ENCODE measurements at regions not wholly inside any gene's neighbourhood (a gene's known extent, or its start where the extent isn't known, plus 50 kb on each side); places are given as distances from the start of the nearest gene placed in this dataset.

GRCh38 chr1:191696354-191696753 lies 461.9 kb upstream of the RGS18 start:
- no peak overlapping the region for H3K23ac ChIP-seq (ENCODE audit: low read depth, low read length)
- no peak overlapping the region for H4K91ac ChIP-seq (ENCODE audit: insufficient read depth, low read depth, low read length)
- no peak overlapping the region for H3K9ac ChIP-seq (ENCODE audit: low read depth, low read length)
- no peak overlapping the region for H2AFZ ChIP-seq (replicated peaks; ENCODE audit: low read length, poor library complexity)
- TF ChIP-seq CHD1 (IDR thresholded peaks at IDR 0.05; ENCODE audit: low read depth, low read length) = no peak
- no peak for TF ChIP-seq BHLHE40 (IDR thresholded peaks at IDR 0.05; ENCODE audit: low read depth, low read length)
- TF ChIP-seq USF2 (IDR thresholded peaks at IDR 0.05; ENCODE audit: low read depth, low read length) = no peak
- no peak for TF ChIP-seq RFX5 (IDR thresholded peaks at IDR 0.05; ENCODE audit: low read depth, low read length)
- no peak for TF ChIP-seq MXI1 (IDR thresholded peaks at IDR 0.05; ENCODE audit: borderline replicate concordance, low read depth, low read length)
- TF ChIP-seq POLR2A (IDR thresholded peaks at IDR 0.05; ENCODE audit: low read depth, low read length) = no peak
- TF ChIP-seq NFE2L2 (IDR thresholded peaks at IDR 0.05; ENCODE audit: low read depth, low read length) = no peak
- no peak for TF ChIP-seq MAFK (IDR thresholded peaks at IDR 0.05; ENCODE audit: low read depth, low read length)
- TF ChIP-seq ELK1 (IDR thresholded peaks at IDR 0.05; ENCODE audit: borderline replicate concordance, low read depth, low read length) = no peak
- TF ChIP-seq CEBPB (IDR thresholded peaks at IDR 0.05; ENCODE audit: low read depth, low read length) = no peak
- no peak overlapping the region for H2AK5ac ChIP-seq (ENCODE audit: low read depth, low read length)
- H3K4ac ChIP-seq (ENCODE audit: low read depth, low read length) = no peak overlapping the region
- ATAC-seq (ENCODE audit: low read depth) (no peak), DNase-seq (no peak)
- dilution Hi-C loops (cut with HindIII; ENCODE audit: low sequenced_read_pairs, unreplicated experiment) = no loop called here
- H2AK9ac ChIP-seq (replicated peaks; ENCODE audit: low read depth, low read length, poor library complexity) = no peak overlapping the region
- no peaks in the 10 kb centered on the region for H3K9me1 ChIP-seq (ENCODE audit: insufficient read depth, low read length)
- no peaks in the 10 kb centered on the region for H3K36me3 ChIP-seq (ENCODE audit: control insufficient read depth, insufficient read depth, low read length)
- in situ Hi-C loops (cut with MboI; ENCODE audit: low sequenced_read_pairs) = no loop called here
- no peak overlapping the region for H3K27ac ChIP-seq (ENCODE audit: insufficient read depth, low read length)
- H3K4me3 ChIP-seq (ENCODE audit: insufficient read depth, low read depth, low read length) = no peak overlapping the region
- H3K18ac ChIP-seq (ENCODE audit: low read depth, low read length) = no peak overlapping the region
- H3K14ac ChIP-seq (replicated peaks; ENCODE audit: low read depth, low read length) = no peak overlapping the region
- H3K27me3 ChIP-seq (ENCODE audit: control insufficient read depth, insufficient read depth, low read length) = no peaks in the 10 kb centered on the region
- intact Hi-C loops (cut with micrococcal nuclease) = no loop called here
- no peaks in the 10 kb centered on the region for H3K9me3 ChIP-seq (ENCODE audit: control insufficient read depth, insufficient read depth, low read length)
- POLR2A ChIA-PET (ENCODE audit: unreplicated experiment) = no interaction called here
- no peak overlapping the region for H4K5ac ChIP-seq (ENCODE audit: low read depth, low read length)
- no TSS peak for BruUV-seq (replicated peaks)
- H3K4me1 ChIP-seq (ENCODE audit: control insufficient read depth, insufficient read depth, low read length) = no peaks in the 10 kb centered on the region
- no peak overlapping the region for H2BK20ac ChIP-seq (ENCODE audit: low read depth, low read length)
- H2BK120ac ChIP-seq (ENCODE audit: low read depth, low read length) = no peak overlapping the region
- CTCF ChIA-PET = no interaction called here
- H2BK15ac ChIP-seq (ENCODE audit: low read depth, low read length) = no peak overlapping the region
- no peak overlapping the region for H3K56ac ChIP-seq (ENCODE audit: extremely low read depth, insufficient read depth, low read length)
- WGBS, 2 experiments (ENCODE audit: extremely low coverage in 2 of 2, insufficient read length in 1 of 2) = 60% methylated on average over 1 of the region's 3 CpGs; no CpG with 5 or more reads in 1 of the 2 experiments
- no peak overlapping the region for H4K8ac ChIP-seq (ENCODE audit: low read depth in 2 of 2, low read length in 2 of 2)
- no peaks in the 10 kb centered on the region for H4K20me1 ChIP-seq (ENCODE audit: insufficient read depth, low read length)
- no peak overlapping the region for H2BK5ac ChIP-seq (ENCODE audit: low read depth, low read length, poor library complexity, severe bottlenecking)
- no peaks in the 10 kb centered on the region for H3K79me1 ChIP-seq (ENCODE audit: low read depth in 1 of 2, low read length in 2 of 2)
- no peak overlapping the region for H3K4me2 ChIP-seq (ENCODE audit: low read depth, low read length)

Measured in IMR-90 (cell line).